T-cell (primary cell): ENCODE measurements at regions not wholly inside any gene's neighbourhood (a gene's known extent, or its start where the extent isn't known, plus 50 kb on each side); places are given as distances from the start of the nearest gene placed in this dataset.

Experiments used
- ATAC-seq, 4 experiments: fragments of 200-7000 bp in 3 of 4; fragments of 150-1000 bp in 1 of 4; cut with Tn5 transposase; replicated peaks in 1 of 4; 1 replicate in 3 of 4; 2 replicates in 1 of 4; pipeline ENCODE4 v1.10.0; 2021; ENCODE audit warnings: moderate library complexity in 3 of 4, mild to moderate bottlenecking in 2 of 4, moderate number of reproducible peaks in 1 of 4
- CTCF ChIA-PET, 2 donors: fragments of 300-600 bp; sonication (Branson Sonifier 250); formaldehyde crosslinking; loops; one replicate each; lab custom pipeline; 2022; ENCODE audit warnings: antibody characterized with exemption in 2 of 2; lab: Charles Lee
- POLR2A ChIA-PET, 2 donors: fragments of 300-600 bp; sonication (Branson Sonifier 250); formaldehyde crosslinking; loops; one replicate each; lab custom pipeline; 2022; ENCODE audit warnings: antibody characterized with exemption in 2 of 2; lab: Charles Lee
- DNase-seq, 35 experiments: peaks; one replicate each; pipeline versions ENCODE4 v3.0.0 to v3.0.0-alpha.2; 2013 to 2023
- H3K27ac ChIP-seq: one replicate; pipeline ENCODE4 v1.5.1; 2013; ENCODE audit warnings: low read length
- H3K27me3 ChIP-seq, 2 experiments: replicated peaks in 1 of 2; 1 replicate in 1 of 2; 2 replicates in 1 of 2; pipeline versions ENCODE4 v1.6.1 to v1.7.0; 2013; ENCODE audit warnings: low read length in 1 of 2, mixed read lengths in 1 of 2; ENCODE audit not compliant: control insufficient read depth in 2 of 2, insufficient read depth in 2 of 2; ENCODE audit errors: extremely low read depth in 1 of 2
- H3K36me3 ChIP-seq, 2 donors: 1 replicate in 1 of 2; 2 replicates in 1 of 2; pipeline versions ENCODE4 v1.6.1 to v1.7.0; 2013; ENCODE audit warnings: low read length in 1 of 2; ENCODE audit not compliant: control insufficient read depth in 2 of 2, insufficient read depth in 1 of 2; ENCODE audit errors: extremely low read depth in 1 of 2
- H3K4me1 ChIP-seq, 2 experiments: 1 replicate in 1 of 2; 2 replicates in 1 of 2; pipeline versions ENCODE4 v1.6.1 to v1.7.0; 2013; ENCODE audit warnings: low read length in 2 of 2, mixed read lengths in 1 of 2; ENCODE audit not compliant: insufficient read depth in 2 of 2, control insufficient read depth in 1 of 2; ENCODE audit errors: extremely low read depth in 1 of 2
- H3K4me3 ChIP-seq, 2 donors: 1 replicate in 1 of 2; 2 replicates in 1 of 2; pipeline versions ENCODE4 v1.5.1 to v1.7.0; 2013; ENCODE audit warnings: mild to moderate bottlenecking in 2 of 2, low read length in 1 of 2, moderate library complexity in 1 of 2; ENCODE audit not compliant: control insufficient read depth in 1 of 2; ENCODE audit errors: extremely low read depth in 1 of 2
- H3K9me3 ChIP-seq: 2 replicates; pipeline ENCODE4 v1.7.0; 2013
- H3K27ac Mint-ChIP-seq, 2 donors: one replicate each; pipeline ENCODE4 v1.8.0; 2020 to 2021; ENCODE audit warnings: mild to moderate bottlenecking in 2 of 2, mixed read lengths in 2 of 2
- H3K27me3 Mint-ChIP-seq, 2 donors: one replicate each; pipeline ENCODE4 v1.8.0; 2021 to 2022; ENCODE audit warnings: mixed read lengths in 2 of 2
- H3K36me3 Mint-ChIP-seq: one replicate; pipeline ENCODE4 v1.8.0; 2021; ENCODE audit warnings: mixed read lengths
- H3K4me1 Mint-ChIP-seq, 3 donors: one replicate each; pipeline ENCODE4 v1.8.0; 2020 to 2022; ENCODE audit warnings: mixed read lengths in 3 of 3, mild to moderate bottlenecking in 1 of 3
- H3K4me3 Mint-ChIP-seq, 3 donors: one replicate each; pipeline ENCODE4 v1.8.0; 2020 to 2022; ENCODE audit warnings: mild to moderate bottlenecking in 3 of 3, mixed read lengths in 3 of 3, moderate library complexity in 3 of 3
- H3K9me3 Mint-ChIP-seq, 3 donors: one replicate each; pipeline ENCODE4 v1.8.0; 2020 to 2022; ENCODE audit warnings: mixed read lengths in 3 of 3
- WGBS: methylation state at CpG from one replicate; pipeline ENCODE4 v1.1.5; 2013; ENCODE audit warnings: missing lambda C conversion rate; ENCODE audit not compliant: insufficient coverage; 5-methylcytosine and 5-hydroxymethylcytosine counted together

- H3K36me3 Mint-ChIP-seq: no peaks in the 10 kb centered on the region
- H3K27me3 ChIP-seq: no peaks in the 10 kb centered on the region
- DNase-seq: no peak
These were observed 62.9 kb upstream of the LRRC7 start for GRCh38 chr1:69504730-69505252.

GRCh38 chr1:69506311-69506710, 61.4 kb upstream of the LRRC7 start:
- no peak overlapping the region for H3K27ac Mint-ChIP-seq
- Histone ChIP-seq H3K27me3 (no peaks in the 10 kb centered on the region), H3K27ac (no peak overlapping the region), H3K4me1 (no peaks in the 10 kb centered on the region), H3K36me3 (no peaks in the 10 kb centered on the region), H3K9me3 (no peaks in the 10 kb centered on the region), H3K4me3 (no peak overlapping the region)
- WGBS: no CpG with 5 or more reads among the region's 2 CpGs
- H3K9me3 Mint-ChIP-seq: peaks cover under 1 to 4% (median 3%) of the 10 kb centered on the region in 3 donors
- no peak for ATAC-seq
- ChIA-PET CTCF (no interaction called here), POLR2A (no interaction called here)
- H3K4me1 Mint-ChIP-seq: no peaks in the 10 kb centered on the region
- DNase-seq: no peak
- H3K36me3 Mint-ChIP-seq: no peaks in the 10 kb centered on the region
- no peaks in the 10 kb centered on the region for H3K27me3 Mint-ChIP-seq
- H3K4me3 Mint-ChIP-seq: no peak overlapping the region

More at GRCh38 chr1:69504730-69505252, 62.9 kb upstream of the LRRC7 start:
- Mint-ChIP-seq H3K4me3 (no peak overlapping the region), H3K9me3 (peaks cover 0 to 3% (median 2%) of the 10 kb centered on the region in 3 donors), H3K27ac (no peak overlapping the region), H3K27me3 (no peaks in the 10 kb centered on the region), H3K4me1 (no peaks in the 10 kb centered on the region)
- ATAC-seq: no peak
- H3K4me3 ChIP-seq: no peak overlapping the region
- H3K9me3 ChIP-seq: no peaks in the 10 kb centered on the region
- H3K27ac ChIP-seq: no peak overlapping the region
- H3K4me1 ChIP-seq: no peaks in the 10 kb centered on the region
- no CpG with 5 or more reads among the region's 3 CpGs for WGBS
- H3K36me3 ChIP-seq: no peaks in the 10 kb centered on the region
- CTCF ChIA-PET: no interaction called here
- POLR2A ChIA-PET: no interaction called here

- Histone ChIP-seq H3K9me3 (no peaks in the 10 kb centered on the region), H3K27ac (no peak overlapping the region), H3K27me3 (no peaks in the 10 kb centered on the region), H3K4me3 (no peak overlapping the region), H3K36me3 (no peaks in the 10 kb centered on the region), H3K4me1 (no peaks in the 10 kb centered on the region)
- no peak overlapping the region for H3K4me3 Mint-ChIP-seq
- DNase-seq (no peak), ATAC-seq (no peak)
- H3K27ac Mint-ChIP-seq: no peak overlapping the region
- H3K36me3 Mint-ChIP-seq: no peaks in the 10 kb centered on the region
- no peaks in the 10 kb centered on the region for H3K4me1 Mint-ChIP-seq
- peaks cover 2 to 4% (median 3%) of the 10 kb centered on the region in 3 donors for H3K9me3 Mint-ChIP-seq
- no peaks in the 10 kb centered on the region for H3K27me3 Mint-ChIP-seq
- WGBS: no CpG with 5 or more reads among the region's 1 CpG
- POLR2A ChIA-PET: no interaction called here
- CTCF ChIA-PET: no interaction called here
These were observed 61.0 kb upstream of the LRRC7 start for GRCh38 chr1:69506721-69507120.

GRCh38 chr1:69510026-69510425, 57.7 kb upstream of the LRRC7 start:
- no peak overlapping the region for H3K27ac ChIP-seq
- H3K9me3 ChIP-seq: no peaks in the 10 kb centered on the region
- Mint-ChIP-seq H3K9me3 (peaks cover 2 to 4% (median 3%) of the 10 kb centered on the region in 3 donors), H3K27ac (no peak overlapping the region), H3K4me3 (no peak overlapping the region), H3K4me1 (no peaks in the 10 kb centered on the region), H3K36me3 (no peaks in the 10 kb centered on the region), H3K27me3 (no peaks in the 10 kb centered on the region)
- ChIA-PET POLR2A (no interaction called here), CTCF (no interaction called here)
- ATAC-seq (no peak), DNase-seq (no peak)
- no CpG with 5 or more reads among the region's 1 CpG for WGBS
- no peak overlapping the region for H3K4me3 ChIP-seq
- no peaks in the 10 kb centered on the region for H3K27me3 ChIP-seq
- no peaks in the 10 kb centered on the region for H3K4me1 ChIP-seq
- H3K36me3 ChIP-seq: no peaks in the 10 kb centered on the region

GRCh38 chr1:69511426-69512192, 56.1 kb upstream of the LRRC7 start:
- H3K9me3 ChIP-seq: no peaks in the 10 kb centered on the region
- no peaks in the 10 kb centered on the region for H3K27me3 ChIP-seq
- DNase-seq: no peak
- POLR2A ChIA-PET: no interaction called here
- H3K9me3 Mint-ChIP-seq: peaks cover 2 to 4% (median 3%) of the 10 kb centered on the region in 3 donors
- H3K27ac Mint-ChIP-seq: no peak overlapping the region
- no peaks in the 10 kb centered on the region for H3K36me3 ChIP-seq
- H3K4me1 Mint-ChIP-seq: no peaks in the 10 kb centered on the region
- no peaks in the 10 kb centered on the region for H3K4me1 ChIP-seq
- H3K27ac ChIP-seq: no peak overlapping the region
- WGBS: 100% methylated on average over 1 of the region's 1 CpG
- no peak overlapping the region for H3K4me3 ChIP-seq
- H3K36me3 Mint-ChIP-seq: no peaks in the 10 kb centered on the region
- CTCF ChIA-PET: no interaction called here
- H3K4me3 Mint-ChIP-seq: no peak overlapping the region
- no peaks in the 10 kb centered on the region for H3K27me3 Mint-ChIP-seq
- ATAC-seq: no peak

- ATAC-seq: no peak
- H3K4me1 Mint-ChIP-seq: no peaks in the 10 kb centered on the region
- no peaks in the 10 kb centered on the region for H3K4me1 ChIP-seq
- no peak for DNase-seq
- H3K4me3 Mint-ChIP-seq: no peak overlapping the region
- H3K36me3 ChIP-seq: no peaks in the 10 kb centered on the region
- no peak overlapping the region for H3K27ac Mint-ChIP-seq
- H3K27me3 Mint-ChIP-seq: no peaks in the 10 kb centered on the region
- no peak overlapping the region for H3K27ac ChIP-seq
- CTCF ChIA-PET: no interaction called here
- H3K36me3 Mint-ChIP-seq: no peaks in the 10 kb centered on the region
- no peak overlapping the region for H3K4me3 ChIP-seq
- POLR2A ChIA-PET: no interaction called here
- no peaks in the 10 kb centered on the region for H3K27me3 ChIP-seq
- H3K9me3 Mint-ChIP-seq: peaks cover 2 to 9% (median 3%) of the 10 kb centered on the region in 3 donors
- H3K9me3 ChIP-seq: no peaks in the 10 kb centered on the region
These were observed 54.1 kb upstream of the LRRC7 start for GRCh38 chr1:69513601-69514000.
